T-cell (primary cell): ENCODE measurements at regions not wholly inside any gene's neighbourhood (a gene's known extent, or its start where the extent isn't known, plus 50 kb on each side); places are given as distances from the start of the nearest gene placed in this dataset.

Experiments
- ATAC-seq, 4 experiments: fragments of 200-7000 bp in 3 of 4; fragments of 150-1000 bp in 1 of 4; cut with Tn5 transposase; replicated peaks in 1 of 4; 1 replicate in 3 of 4; 2 replicates in 1 of 4; pipeline ENCODE4 v1.10.0; 2021; ENCODE audit warnings: moderate library complexity in 3 of 4, mild to moderate bottlenecking in 2 of 4, moderate number of reproducible peaks in 1 of 4
- CTCF ChIA-PET, 2 donors: fragments of 300-600 bp; sonication (Branson Sonifier 250); formaldehyde crosslinking; loops; one replicate each; lab custom pipeline; 2022; ENCODE audit warnings: antibody characterized with exemption in 2 of 2; lab: Charles Lee
- POLR2A ChIA-PET, 2 donors: fragments of 300-600 bp; sonication (Branson Sonifier 250); formaldehyde crosslinking; loops; one replicate each; lab custom pipeline; 2022; ENCODE audit warnings: antibody characterized with exemption in 2 of 2; lab: Charles Lee
- DNase-seq, 35 experiments: peaks; one replicate each; pipeline versions ENCODE4 v3.0.0 to v3.0.0-alpha.2; 2013 to 2023
- H3K27ac ChIP-seq: one replicate; pipeline ENCODE4 v1.5.1; 2013; ENCODE audit warnings: low read length
- H3K27me3 ChIP-seq, 2 experiments: replicated peaks in 1 of 2; 1 replicate in 1 of 2; 2 replicates in 1 of 2; pipeline versions ENCODE4 v1.6.1 to v1.7.0; 2013; ENCODE audit warnings: low read length in 1 of 2, mixed read lengths in 1 of 2; ENCODE audit not compliant: control insufficient read depth in 2 of 2, insufficient read depth in 2 of 2; ENCODE audit errors: extremely low read depth in 1 of 2
- H3K36me3 ChIP-seq, 2 donors: 1 replicate in 1 of 2; 2 replicates in 1 of 2; pipeline versions ENCODE4 v1.6.1 to v1.7.0; 2013; ENCODE audit warnings: low read length in 1 of 2; ENCODE audit not compliant: control insufficient read depth in 2 of 2, insufficient read depth in 1 of 2; ENCODE audit errors: extremely low read depth in 1 of 2
- H3K4me1 ChIP-seq, 2 experiments: 1 replicate in 1 of 2; 2 replicates in 1 of 2; pipeline versions ENCODE4 v1.6.1 to v1.7.0; 2013; ENCODE audit warnings: low read length in 2 of 2, mixed read lengths in 1 of 2; ENCODE audit not compliant: insufficient read depth in 2 of 2, control insufficient read depth in 1 of 2; ENCODE audit errors: extremely low read depth in 1 of 2
- H3K4me3 ChIP-seq, 2 donors: 1 replicate in 1 of 2; 2 replicates in 1 of 2; pipeline versions ENCODE4 v1.5.1 to v1.7.0; 2013; ENCODE audit warnings: mild to moderate bottlenecking in 2 of 2, low read length in 1 of 2, moderate library complexity in 1 of 2; ENCODE audit not compliant: control insufficient read depth in 1 of 2; ENCODE audit errors: extremely low read depth in 1 of 2
- H3K9me3 ChIP-seq: 2 replicates; pipeline ENCODE4 v1.7.0; 2013
- H3K27ac Mint-ChIP-seq, 2 donors: one replicate each; pipeline ENCODE4 v1.8.0; 2020 to 2021; ENCODE audit warnings: mild to moderate bottlenecking in 2 of 2, mixed read lengths in 2 of 2
- H3K27me3 Mint-ChIP-seq, 2 donors: one replicate each; pipeline ENCODE4 v1.8.0; 2021 to 2022; ENCODE audit warnings: mixed read lengths in 2 of 2
- H3K36me3 Mint-ChIP-seq: one replicate; pipeline ENCODE4 v1.8.0; 2021; ENCODE audit warnings: mixed read lengths
- H3K4me1 Mint-ChIP-seq, 3 donors: one replicate each; pipeline ENCODE4 v1.8.0; 2020 to 2022; ENCODE audit warnings: mixed read lengths in 3 of 3, mild to moderate bottlenecking in 1 of 3
- H3K4me3 Mint-ChIP-seq, 3 donors: one replicate each; pipeline ENCODE4 v1.8.0; 2020 to 2022; ENCODE audit warnings: mild to moderate bottlenecking in 3 of 3, mixed read lengths in 3 of 3, moderate library complexity in 3 of 3
- H3K9me3 Mint-ChIP-seq, 3 donors: one replicate each; pipeline ENCODE4 v1.8.0; 2020 to 2022; ENCODE audit warnings: mixed read lengths in 3 of 3
- WGBS: methylation state at CpG from one replicate; pipeline ENCODE4 v1.1.5; 2013; ENCODE audit warnings: missing lambda C conversion rate; ENCODE audit not compliant: insufficient coverage; 5-methylcytosine and 5-hydroxymethylcytosine counted together

DNA sequence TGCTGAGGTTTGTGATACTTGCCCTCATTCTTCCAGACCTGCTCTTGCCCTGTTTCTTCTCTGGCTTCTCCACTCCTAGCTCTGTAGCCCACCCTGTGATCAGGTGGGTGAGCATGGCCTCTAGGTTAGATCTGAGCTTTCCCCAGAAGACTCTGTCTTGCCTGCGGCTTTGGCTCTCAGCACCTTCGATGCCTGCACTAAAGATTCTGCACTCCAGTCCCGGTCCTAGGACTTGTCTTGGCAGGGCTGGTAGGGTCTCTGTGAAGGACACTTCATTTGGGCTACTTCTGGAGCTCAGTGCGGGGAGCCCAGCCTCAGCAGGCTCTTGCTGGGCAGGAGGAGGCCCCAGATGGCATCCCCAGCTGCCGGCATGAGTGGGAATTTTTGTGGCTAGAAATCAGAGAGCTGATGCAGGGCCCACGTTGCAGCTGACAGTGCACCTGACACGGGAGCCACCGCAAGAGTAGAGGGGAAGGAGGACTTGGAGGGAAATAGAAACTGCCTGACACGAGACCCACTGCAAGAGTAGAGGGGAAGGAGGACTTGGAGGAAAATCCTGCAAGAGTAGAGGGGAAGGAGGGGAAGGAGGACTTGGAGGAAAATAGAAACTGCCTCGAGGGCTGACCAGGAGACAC, 226.9 kb upstream of the B3GAT1 start:
- no peaks in the 10 kb centered on the region for H3K36me3 ChIP-seq
- WGBS: 32% methylated on average over 9 of the region's 10 CpGs
- no peak overlapping the region for H3K27ac ChIP-seq
- Mint-ChIP-seq H3K4me1 (peaks cover 0 to 4% (median 0%) of the 10 kb centered on the region in 3 donors), H3K27ac (no peak overlapping the region), H3K36me3 (no peaks in the 10 kb centered on the region), H3K4me3 (no peak overlapping the region), H3K9me3 (no peaks in the 10 kb centered on the region), H3K27me3 (peaks cover 13 to 19% of the 10 kb centered on the region in 2 donors)
- no peak overlapping the region for H3K4me3 ChIP-seq
- POLR2A ChIA-PET: no interaction called here
- CTCF ChIA-PET: no interaction called here
- ATAC-seq (no peak), DNase-seq (no peak)
- peaks cover 0 to 24% of the 10 kb centered on the region in 2 experiments for H3K27me3 ChIP-seq
- no peaks in the 10 kb centered on the region for H3K4me1 ChIP-seq
- H3K9me3 ChIP-seq: no peaks in the 10 kb centered on the region

- DNase-seq (no peak), ATAC-seq (no peak)
- Mint-ChIP-seq H3K4me1 (peaks cover 0 to 4% (median 0%) of the 10 kb centered on the region in 3 donors), H3K9me3 (no peaks in the 10 kb centered on the region), H3K36me3 (no peaks in the 10 kb centered on the region), H3K27me3 (peaks cover 13 to 14% of the 10 kb centered on the region in 2 donors), H3K4me3 (no peak overlapping the region), H3K27ac (no peak overlapping the region)
- Histone ChIP-seq H3K4me1 (no peaks in the 10 kb centered on the region), H3K27ac (no peak overlapping the region), H3K36me3 (no peaks in the 10 kb centered on the region), H3K27me3 (peaks cover 0 to 24% of the 10 kb centered on the region in 2 experiments), H3K4me3 (no peak overlapping the region), H3K9me3 (no peaks in the 10 kb centered on the region)
- ChIA-PET CTCF (no interaction called here), POLR2A (no interaction called here)
- WGBS: 74% methylated on average over 8 of the region's 11 CpGs
Measured at GRCh38 chr11:134637091-134638015, 225.3 kb upstream of the B3GAT1 start.

DNA sequence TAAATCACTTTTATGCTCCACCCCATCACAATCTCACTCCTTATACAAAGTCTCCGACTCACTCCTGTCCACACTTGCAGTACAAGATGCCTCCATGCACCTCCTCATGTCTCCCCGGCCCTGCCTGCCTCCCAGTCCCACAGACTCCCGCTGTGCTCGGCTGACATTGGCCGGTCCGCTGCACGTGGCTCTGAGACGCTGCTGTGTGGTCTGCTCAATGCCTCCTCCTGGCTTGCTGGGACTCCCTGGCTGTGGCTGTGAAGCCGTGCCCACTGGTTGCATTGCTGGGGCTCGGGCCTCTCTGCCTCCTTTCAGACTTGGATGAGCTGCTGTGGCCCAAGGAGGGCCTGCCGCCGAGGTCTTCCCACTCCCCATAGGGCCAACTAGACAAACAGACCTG, 224.0 kb upstream of the B3GAT1 start:
- WGBS: 80% methylated on average over 10 of the region's 12 CpGs

GRCh38 chr11:134634897-134635831, 223.1 kb upstream of the B3GAT1 start:
- Histone ChIP-seq H3K9me3 (no peaks in the 10 kb centered on the region), H3K36me3 (no peaks in the 10 kb centered on the region), H3K4me1 (no peaks in the 10 kb centered on the region), H3K4me3 (no peak overlapping the region), H3K27ac (no peak overlapping the region), H3K27me3 (peaks cover 0 to 20% of the 10 kb centered on the region in 2 experiments)
- ATAC-seq: no peak
- Mint-ChIP-seq H3K27me3 (peaks cover 13% of the 10 kb centered on the region in 2 donors), H3K36me3 (no peaks in the 10 kb centered on the region), H3K9me3 (peaks cover 0 to 3% (median 0%) of the 10 kb centered on the region in 3 donors), H3K27ac (no peak overlapping the region), H3K4me3 (no peak overlapping the region), H3K4me1 (peaks cover 0 to 4% (median 0%) of the 10 kb centered on the region in 3 donors)
- POLR2A ChIA-PET: interaction anchor here in 1 of 2 donors (0.6 kb wide), 1 partner anchor 82 kb away, joined by 4 read pairs; no protein-coding TSS in a partner anchor
- no peak for DNase-seq
- CTCF ChIA-PET: no interaction called here
- WGBS: 66% methylated on average over 13 of the region's 22 CpGs

More for the DNA sequence above, 224.0 kb upstream of the B3GAT1 start:
- Histone ChIP-seq H3K27ac (no peak overlapping the region), H3K36me3 (no peaks in the 10 kb centered on the region), H3K4me1 (no peaks in the 10 kb centered on the region), H3K9me3 (no peaks in the 10 kb centered on the region), H3K27me3 (peaks cover 0 to 28% of the 10 kb centered on the region in 2 experiments), H3K4me3 (no peak overlapping the region)
- no peak for DNase-seq
- ChIA-PET POLR2A (no interaction called here), CTCF (interaction anchor here in 1 of 2 donors (0.5 kb wide), 1 partner anchor 38 kb away, joined by 5 read pairs; no protein-coding TSS in a partner anchor)
- peaks cover 13 to 15% of the 10 kb centered on the region in 2 donors for H3K27me3 Mint-ChIP-seq
- peaks cover 0 to 4% (median 0%) of the 10 kb centered on the region in 3 donors for H3K4me1 Mint-ChIP-seq
- no peaks in the 10 kb centered on the region for H3K36me3 Mint-ChIP-seq
- no peaks in the 10 kb centered on the region for H3K9me3 Mint-ChIP-seq
- H3K4me3 Mint-ChIP-seq: no peak overlapping the region
- no peak for ATAC-seq
- H3K27ac Mint-ChIP-seq: no peak overlapping the region

DNA sequence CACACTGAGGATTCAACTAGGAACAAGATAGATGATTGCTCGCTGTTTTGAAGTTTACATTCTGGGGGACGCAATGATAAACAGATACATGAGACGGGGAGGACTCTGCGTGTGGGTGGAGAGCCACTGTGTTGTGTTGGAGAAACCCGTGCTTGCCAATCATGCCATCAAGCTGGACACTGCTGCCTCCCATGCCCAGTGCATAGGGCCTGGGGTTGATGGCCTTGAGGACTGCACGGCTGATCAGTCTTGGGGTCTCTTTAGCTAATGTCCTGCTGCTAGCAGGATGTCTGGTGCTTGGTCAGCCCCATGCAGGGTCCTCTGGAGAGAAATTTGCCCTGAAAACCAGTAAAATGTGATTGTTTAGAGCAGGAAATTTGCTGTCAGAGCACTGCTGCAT, 221.2 kb upstream of the B3GAT1 start:
- CTCF ChIA-PET: no interaction called here
- no peak for ATAC-seq
- WGBS: 97% methylated on average over 6 of the region's 6 CpGs

More for the DNA sequence above, 221.2 kb upstream of the B3GAT1 start:
- Histone ChIP-seq H3K9me3 (no peaks in the 10 kb centered on the region), H3K36me3 (no peaks in the 10 kb centered on the region), H3K27me3 (peaks cover 0 to 18% of the 10 kb centered on the region in 2 experiments), H3K4me3 (no peak overlapping the region), H3K4me1 (no peaks in the 10 kb centered on the region), H3K27ac (no peak overlapping the region)
- H3K4me1 Mint-ChIP-seq: no peaks in the 10 kb centered on the region
- H3K36me3 Mint-ChIP-seq: no peaks in the 10 kb centered on the region
- H3K27ac Mint-ChIP-seq: no peak overlapping the region
- H3K9me3 Mint-ChIP-seq: peaks cover 0 to 3% (median 0%) of the 10 kb centered on the region in 3 donors
- no peak for DNase-seq
- H3K27me3 Mint-ChIP-seq: peaks cover 7 to 10% of the 10 kb centered on the region in 2 donors
- POLR2A ChIA-PET: no interaction called here
- H3K4me3 Mint-ChIP-seq: no peak overlapping the region
